ENCODE measurements at regions not wholly inside any gene's neighbourhood (a gene's known extent, or its start where the extent isn't known, plus 50 kb on each side); places are given as distances from the start of the nearest gene placed in this dataset.

- no peak overlapping the region for H3K27ac Mint-ChIP-seq (ENCODE audit: unreplicated experiment)
Observed at GRCh38 chr7:51456431-51457060, 139.9 kb upstream of the COBL start.

GRCh38 chr7:51455948-51456347 is 139.3 kb upstream of the COBL start:
- H3K9me3 ChIP-seq (ENCODE audit: insufficient read depth, low read depth, low read length), result no peaks in the 10 kb centered on the region
- no peak for FAIRE-seq
- H3K27me3 Mint-ChIP-seq (ENCODE audit: low read depth, unreplicated experiment), result peaks cover 12% of the 10 kb centered on the region

More at GRCh38 chr7:51456431-51457060, 139.9 kb upstream of the COBL start:
- DNase-seq (ENCODE audit: low read depth) (no peak), FAIRE-seq (no peak)
- TF ChIP-seq CTCF (IDR thresholded peaks at IDR 0.05; ENCODE audit: insufficient read depth, low read depth, low read length), result no peak
- TF ChIP-seq EZH2 (IDR thresholded peaks at IDR 0.05; ENCODE audit: insufficient read depth, low read length), result no peak
- Histone ChIP-seq H3K9ac (ENCODE audit: low read length) (no peak overlapping the region), H3K9me3 (ENCODE audit: insufficient read depth, low read depth, low read length) (no peaks in the 10 kb centered on the region), H3K27ac (ENCODE audit: low read depth, low read length) (no peak overlapping the region), H2AFZ (ENCODE audit: low read depth, low read length) (no peak overlapping the region), H3K4me2 (ENCODE audit: low read length) (no peak overlapping the region), H3K4me3 (ENCODE audit: insufficient read depth, low read depth, low read length) (no peak overlapping the region), H3K27me3 (ENCODE audit: insufficient read depth, low read length) (no peaks in the 10 kb centered on the region), H3K4me1 (ENCODE audit: insufficient read depth, low read length) (no peaks in the 10 kb centered on the region), H3K79me2 (ENCODE audit: insufficient read depth, low read length) (no peaks in the 10 kb centered on the region), H3K36me3 (ENCODE audit: insufficient read depth, low read length) (no peaks in the 10 kb centered on the region), H4K20me1 (ENCODE audit: insufficient read depth, low read length) (no peaks in the 10 kb centered on the region)
- peaks cover 1% of the 10 kb centered on the region for H3K9me3 Mint-ChIP-seq (ENCODE audit: unreplicated experiment)
- H3K4me1 Mint-ChIP-seq (ENCODE audit: low read depth, unreplicated experiment), result no peaks in the 10 kb centered on the region
- H3K27me3 Mint-ChIP-seq (ENCODE audit: low read depth, unreplicated experiment), result peaks cover 12% of the 10 kb centered on the region
- H3K36me3 Mint-ChIP-seq (ENCODE audit: low read depth, unreplicated experiment), result no peaks in the 10 kb centered on the region
- no peak overlapping the region for H3K4me3 Mint-ChIP-seq (ENCODE audit: unreplicated experiment)

More at GRCh38 chr7:51455948-51456347, 139.3 kb upstream of the COBL start:
- Histone ChIP-seq H3K27ac (ENCODE audit: low read depth, low read length) (no peak overlapping the region), H3K36me3 (ENCODE audit: insufficient read depth, low read length) (no peaks in the 10 kb centered on the region), H4K20me1 (ENCODE audit: insufficient read depth, low read length) (no peaks in the 10 kb centered on the region), H2AFZ (ENCODE audit: low read depth, low read length) (no peak overlapping the region), H3K79me2 (ENCODE audit: insufficient read depth, low read length) (no peaks in the 10 kb centered on the region), H3K9ac (ENCODE audit: low read length) (no peak overlapping the region), H3K4me1 (ENCODE audit: insufficient read depth, low read length) (no peaks in the 10 kb centered on the region), H3K4me2 (ENCODE audit: low read length) (no peak overlapping the region), H3K4me3 (ENCODE audit: insufficient read depth, low read depth, low read length) (no peak overlapping the region), H3K27me3 (ENCODE audit: insufficient read depth, low read length) (no peaks in the 10 kb centered on the region)
- H3K27ac Mint-ChIP-seq (ENCODE audit: unreplicated experiment), result no peak overlapping the region
- no peaks in the 10 kb centered on the region for H3K4me1 Mint-ChIP-seq (ENCODE audit: low read depth, unreplicated experiment)
- no peaks in the 10 kb centered on the region for H3K36me3 Mint-ChIP-seq (ENCODE audit: low read depth, unreplicated experiment)
- H3K9me3 Mint-ChIP-seq (ENCODE audit: unreplicated experiment), result peaks cover 1% of the 10 kb centered on the region
- TF ChIP-seq EZH2 (IDR thresholded peaks at IDR 0.05; ENCODE audit: insufficient read depth, low read length) (no peak), CTCF (IDR thresholded peaks at IDR 0.05; ENCODE audit: insufficient read depth, low read depth, low read length) (no peak)
- no peak for DNase-seq (ENCODE audit: low read depth)
- no peak overlapping the region for H3K4me3 Mint-ChIP-seq (ENCODE audit: unreplicated experiment)

Measured in astrocyte (in vitro differentiated cells and primary cell).